Neural cell (in vitro differentiated cells): ENCODE measurements at regions not wholly inside any gene's neighbourhood (a gene's known extent, or its start where the extent isn't known, plus 50 kb on each side); places are given as distances from the start of the nearest gene placed in this dataset.

Experiments
- H2AFZ ChIP-seq: fragments of 200-600, 300-800 bp; sonication (generic), shearing (Covaris generic); 2 replicates; pipeline ENCODE4 v1.6.0; 2014; ENCODE audit warnings: low read depth, mild to moderate bottlenecking, antibody characterized with exemption, low read length, moderate library complexity
- H3F3A ChIP-seq: fragments of 200-600 bp; shearing (Covaris generic); 2 replicates; pipeline ENCODE4 v1.6.1; 2016; ENCODE audit warnings: mild to moderate bottlenecking, moderate library complexity, mixed read lengths, antibody characterized with exemption, low read length; ENCODE audit not compliant: insufficient read depth, poor library complexity, severe bottlenecking
- H3K27ac ChIP-seq: fragments of 200-600, 300-800 bp; sonication (generic), shearing (Covaris generic); 2 replicates; pipeline ENCODE4 v1.5.1; 2014; ENCODE audit warnings: mild to moderate bottlenecking, low read length, moderate library complexity
- H3K27me3 ChIP-seq: fragments of 300-800, 200-600 bp; sonication (generic), shearing (Covaris generic); 2 replicates; pipeline ENCODE4 v1.6.0; 2014; ENCODE audit warnings: mild to moderate bottlenecking, low read depth, low read length, moderate library complexity; ENCODE audit not compliant: insufficient read depth
- H3K36me3 ChIP-seq: fragments of 300-800, 200-600 bp; sonication (generic), shearing (Covaris generic); 2 replicates; pipeline ENCODE4 v1.5.1; 2014; ENCODE audit warnings: mild to moderate bottlenecking, antibody characterized with exemption, low read length, moderate library complexity; ENCODE audit not compliant: insufficient read depth
- H3K4me2 ChIP-seq: fragments of 300-800, 200-600 bp; sonication (generic), shearing (Covaris generic); 2 replicates; pipeline ENCODE4 v1.6.0; 2014; ENCODE audit warnings: mild to moderate bottlenecking, low read length
- H3K4me3 ChIP-seq: fragments of 300-800, 200-600 bp; sonication (generic), shearing (Covaris generic); 2 replicates; pipeline ENCODE4 v1.5.1; 2014; ENCODE audit warnings: mild to moderate bottlenecking, low read length, moderate library complexity
- H3K79me2 ChIP-seq: fragments of 200-600 bp; shearing (Covaris generic); replicated peaks from 2 replicates; pipeline ENCODE4 v1.6.0; 2014; ENCODE audit warnings: mild to moderate bottlenecking, low read length, moderate library complexity; ENCODE audit not compliant: insufficient read depth
- H3K9ac ChIP-seq: fragments of 300-800, 200-600 bp; sonication (generic), shearing (Covaris generic); 2 replicates; pipeline ENCODE4 v1.6.1; 2016; ENCODE audit warnings: mild to moderate bottlenecking, low read length, mixed read lengths
- H3K9me2 ChIP-seq: fragments of 200-600 bp; shearing (Covaris generic); 2 replicates; pipeline ENCODE4 v1.6.1; 2016; ENCODE audit warnings: mild to moderate bottlenecking, low read length, mixed read lengths; ENCODE audit not compliant: insufficient read depth
- H3K9me3 ChIP-seq: fragments of 200-600, 300-800 bp; sonication (generic), shearing (Covaris generic); 2 replicates; pipeline ENCODE4 v1.6.1; 2016; ENCODE audit warnings: mild to moderate bottlenecking, mixed run types, low read length, moderate library complexity, mixed read lengths
- H4K20me1 ChIP-seq: fragments of 200-600 bp; shearing (Covaris generic); 2 replicates; pipeline ENCODE4 v1.6.1; 2016; ENCODE audit warnings: mild to moderate bottlenecking, mixed run types; ENCODE audit not compliant: insufficient read depth
- EP300 ChIP-seq: fragments of 450-650 bp; conservative IDR thresholded peaks from 2 replicates; pipeline ENCODE4 v1.6.1; 2014; ENCODE audit warnings: antibody characterized with exemption, mild to moderate bottlenecking, moderate library complexity; ENCODE audit not compliant: poor library complexity, severe bottlenecking
- EZH2 ChIP-seq: fragments of 200-600, 300-800 bp; shearing (Covaris generic), sonication (generic); IDR thresholded peaks from 2 replicates; pipeline ENCODE4 v1.6.1; 2014; ENCODE audit warnings: antibody characterized with exemption, low read length, borderline replicate concordance, mild to moderate bottlenecking; ENCODE audit not compliant: insufficient read depth, poor library complexity, severe bottlenecking
- MXI1 ChIP-seq: fragments of 450-650 bp; conservative IDR thresholded peaks from 2 replicates; pipeline ENCODE4 v1.6.1; 2014; ENCODE audit warnings: antibody characterized with exemption, mild to moderate bottlenecking; ENCODE audit not compliant: poor library complexity, severe bottlenecking
- POLR2AphosphoS5 ChIP-seq: IDR thresholded peaks from 2 replicates; pipeline ENCODE4 v1.6.1; 2012
- RAD21 ChIP-seq: fragments of 450-650 bp; conservative IDR thresholded peaks from 2 replicates; pipeline ENCODE4 v1.6.1; 2014; ENCODE audit warnings: antibody characterized with exemption, mild to moderate bottlenecking, moderate library complexity
- SMC3 ChIP-seq: fragments of 450-650 bp; conservative IDR thresholded peaks from 2 replicates; pipeline ENCODE4 v1.6.1; 2014; ENCODE audit warnings: antibody characterized with exemption, mild to moderate bottlenecking, moderate library complexity; ENCODE audit not compliant: poor library complexity
- TAF1 ChIP-seq: IDR thresholded peaks from 2 replicates; pipeline ENCODE4 v1.6.1; 2012; ENCODE audit warnings: low read depth
- TF ChIP-seq, protein P1 (sequence below): fragments of 450-650 bp; IDR thresholded peaks from 2 replicates; pipeline ENCODE4 v1.5.1; 2014; ENCODE audit warnings: antibody characterized with exemption, mild to moderate bottlenecking, moderate library complexity; ENCODE audit not compliant: poor library complexity, severe bottlenecking
- TF ChIP-seq, protein P2 (sequence below): IDR thresholded peaks from 2 replicates; pipeline ENCODE4 v1.6.1; 2012; ENCODE audit warnings: borderline replicate concordance

DNA sequence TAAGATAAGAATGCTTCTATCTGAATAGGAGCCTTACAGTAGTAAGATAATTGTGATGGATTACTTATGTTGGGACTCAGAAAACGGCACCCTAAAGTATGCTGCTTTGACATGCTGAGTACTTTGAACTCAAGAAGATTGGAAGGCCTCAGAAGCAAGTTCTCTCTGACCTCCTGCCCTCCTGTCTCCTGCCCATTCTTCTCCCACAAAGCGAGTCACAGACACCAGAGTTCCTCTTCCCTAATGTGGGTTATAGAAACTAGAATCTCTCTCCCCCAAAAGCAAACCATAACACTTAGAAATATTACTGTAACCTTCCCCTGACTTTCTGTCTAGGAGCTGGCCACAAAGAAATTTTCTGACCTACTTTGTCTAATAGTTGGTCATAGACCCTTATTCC lies 76.5 kb downstream of the DDIT4L start:
- TF ChIP-seq EZH2, result no peak
- TF ChIP-seq RAD21, result no peak
- TF ChIP-seq SMC3, result no peak
- Histone ChIP-seq H3K27ac (no peak overlapping the region), H2AFZ (no peak overlapping the region), H3K9me2 (no peaks in the 10 kb centered on the region), H3F3A (no peaks in the 10 kb centered on the region), H3K27me3 (no peaks in the 10 kb centered on the region), H3K79me2 (no peaks in the 10 kb centered on the region), H4K20me1 (no peaks in the 10 kb centered on the region), H3K4me2 (no peak overlapping the region), H3K9me3 (no peaks in the 10 kb centered on the region), H3K36me3 (no peaks in the 10 kb centered on the region), H3K4me3 (no peak overlapping the region), H3K9ac (no peak overlapping the region)

DNA sequence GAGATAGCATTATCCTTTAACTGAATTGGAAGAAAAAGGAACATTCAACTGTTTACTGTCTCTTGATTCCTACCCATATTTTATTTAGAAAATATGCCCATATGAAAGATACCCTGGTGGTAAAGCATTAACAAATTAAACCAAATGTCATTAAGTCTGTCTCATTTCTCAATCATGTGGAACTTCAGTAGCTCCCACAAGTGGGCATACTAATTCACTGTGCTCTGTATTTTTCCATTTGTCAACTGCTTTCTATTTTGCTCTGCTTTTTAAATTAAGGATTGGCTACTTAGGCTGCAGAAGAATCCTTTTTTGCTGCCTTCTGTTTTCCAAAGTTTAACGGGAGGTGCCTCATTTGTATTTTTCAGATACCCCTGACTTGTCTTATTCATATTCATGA lies 77.2 kb downstream of the DDIT4L start:
- no peaks in the 10 kb centered on the region for H3K9me2 ChIP-seq
- H3K36me3 ChIP-seq, result no peaks in the 10 kb centered on the region
- H3K9ac ChIP-seq, result no peak overlapping the region
- no peak overlapping the region for H2AFZ ChIP-seq
- no peak overlapping the region for H3K4me3 ChIP-seq
- no peaks in the 10 kb centered on the region for H4K20me1 ChIP-seq
- no peak overlapping the region for H3K27ac ChIP-seq
- H3F3A ChIP-seq, result no peaks in the 10 kb centered on the region
- TF ChIP-seq TAF1, result no peak
- no peak for TF ChIP-seq MXI1
- TF ChIP-seq, protein P1, sequence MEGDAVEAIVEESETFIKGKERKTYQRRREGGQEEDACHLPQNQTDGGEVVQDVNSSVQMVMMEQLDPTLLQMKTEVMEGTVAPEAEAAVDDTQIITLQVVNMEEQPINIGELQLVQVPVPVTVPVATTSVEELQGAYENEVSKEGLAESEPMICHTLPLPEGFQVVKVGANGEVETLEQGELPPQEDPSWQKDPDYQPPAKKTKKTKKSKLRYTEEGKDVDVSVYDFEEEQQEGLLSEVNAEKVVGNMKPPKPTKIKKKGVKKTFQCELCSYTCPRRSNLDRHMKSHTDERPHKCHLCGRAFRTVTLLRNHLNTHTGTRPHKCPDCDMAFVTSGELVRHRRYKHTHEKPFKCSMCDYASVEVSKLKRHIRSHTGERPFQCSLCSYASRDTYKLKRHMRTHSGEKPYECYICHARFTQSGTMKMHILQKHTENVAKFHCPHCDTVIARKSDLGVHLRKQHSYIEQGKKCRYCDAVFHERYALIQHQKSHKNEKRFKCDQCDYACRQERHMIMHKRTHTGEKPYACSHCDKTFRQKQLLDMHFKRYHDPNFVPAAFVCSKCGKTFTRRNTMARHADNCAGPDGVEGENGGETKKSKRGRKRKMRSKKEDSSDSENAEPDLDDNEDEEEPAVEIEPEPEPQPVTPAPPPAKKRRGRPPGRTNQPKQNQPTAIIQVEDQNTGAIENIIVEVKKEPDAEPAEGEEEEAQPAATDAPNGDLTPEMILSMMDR, result no peak
- H3K79me2 ChIP-seq, result no peaks in the 10 kb centered on the region
- H3K9me3 ChIP-seq, result no peaks in the 10 kb centered on the region
- H3K27me3 ChIP-seq, result no peaks in the 10 kb centered on the region
- no peak overlapping the region for H3K4me2 ChIP-seq

DNA sequence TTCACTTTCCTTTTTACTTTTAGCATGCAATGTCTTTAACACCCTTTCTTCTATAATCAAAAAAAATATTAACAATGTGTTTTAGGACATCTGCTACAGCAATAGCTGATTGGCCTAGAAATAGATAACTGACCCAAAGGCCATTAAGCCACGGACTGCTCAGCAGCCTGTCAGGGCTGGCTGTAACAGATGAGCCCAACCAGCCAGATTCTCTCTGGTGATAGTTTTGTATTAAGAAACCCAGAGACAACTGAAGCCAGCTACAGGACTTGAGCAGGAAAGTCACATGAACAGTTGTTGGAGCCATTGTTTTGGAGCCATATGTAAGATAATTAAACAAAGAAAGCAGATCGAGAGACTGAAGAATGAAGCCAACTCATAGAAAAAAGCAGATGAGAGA lies 80.3 kb downstream of the DDIT4L start:
- Histone ChIP-seq H3K27me3 (no peaks in the 10 kb centered on the region), H3K79me2 (no peaks in the 10 kb centered on the region), H4K20me1 (no peaks in the 10 kb centered on the region), H3K9me2 (no peaks in the 10 kb centered on the region), H2AFZ (no peak overlapping the region), H3K9me3 (no peaks in the 10 kb centered on the region), H3K4me3 (no peak overlapping the region), H3K4me2 (no peak overlapping the region), H3K27ac (no peak overlapping the region), H3K36me3 (no peaks in the 10 kb centered on the region), H3F3A (no peaks in the 10 kb centered on the region), H3K9ac (no peak overlapping the region)
- TF ChIP-seq EP300 (no peak), POLR2AphosphoS5 (no peak), MXI1 (no peak), TAF1 (no peak), RAD21 (no peak), SMC3 (no peak), EZH2 (no peak)
- TF ChIP-seq, protein P2, sequence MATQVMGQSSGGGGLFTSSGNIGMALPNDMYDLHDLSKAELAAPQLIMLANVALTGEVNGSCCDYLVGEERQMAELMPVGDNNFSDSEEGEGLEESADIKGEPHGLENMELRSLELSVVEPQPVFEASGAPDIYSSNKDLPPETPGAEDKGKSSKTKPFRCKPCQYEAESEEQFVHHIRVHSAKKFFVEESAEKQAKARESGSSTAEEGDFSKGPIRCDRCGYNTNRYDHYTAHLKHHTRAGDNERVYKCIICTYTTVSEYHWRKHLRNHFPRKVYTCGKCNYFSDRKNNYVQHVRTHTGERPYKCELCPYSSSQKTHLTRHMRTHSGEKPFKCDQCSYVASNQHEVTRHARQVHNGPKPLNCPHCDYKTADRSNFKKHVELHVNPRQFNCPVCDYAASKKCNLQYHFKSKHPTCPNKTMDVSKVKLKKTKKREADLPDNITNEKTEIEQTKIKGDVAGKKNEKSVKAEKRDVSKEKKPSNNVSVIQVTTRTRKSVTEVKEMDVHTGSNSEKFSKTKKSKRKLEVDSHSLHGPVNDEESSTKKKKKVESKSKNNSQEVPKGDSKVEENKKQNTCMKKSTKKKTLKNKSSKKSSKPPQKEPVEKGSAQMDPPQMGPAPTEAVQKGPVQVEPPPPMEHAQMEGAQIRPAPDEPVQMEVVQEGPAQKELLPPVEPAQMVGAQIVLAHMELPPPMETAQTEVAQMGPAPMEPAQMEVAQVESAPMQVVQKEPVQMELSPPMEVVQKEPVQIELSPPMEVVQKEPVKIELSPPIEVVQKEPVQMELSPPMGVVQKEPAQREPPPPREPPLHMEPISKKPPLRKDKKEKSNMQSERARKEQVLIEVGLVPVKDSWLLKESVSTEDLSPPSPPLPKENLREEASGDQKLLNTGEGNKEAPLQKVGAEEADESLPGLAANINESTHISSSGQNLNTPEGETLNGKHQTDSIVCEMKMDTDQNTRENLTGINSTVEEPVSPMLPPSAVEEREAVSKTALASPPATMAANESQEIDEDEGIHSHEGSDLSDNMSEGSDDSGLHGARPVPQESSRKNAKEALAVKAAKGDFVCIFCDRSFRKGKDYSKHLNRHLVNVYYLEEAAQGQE, result no peak
- TF ChIP-seq, protein P1, result no peak
